GM10248 (cell line): ENCODE measurements at regions not wholly inside any gene's neighbourhood (a gene's known extent, or its start where the extent isn't known, plus 50 kb on each side); places are given as distances from the start of the nearest gene placed in this dataset.

Experiments used
- CTCF ChIA-PET: fragments of 300-600 bp; sonication (Branson Sonifier 250); formaldehyde crosslinking; extraction: SDS; loops from one replicate; lab custom pipeline; 2021; ENCODE audit warnings: antibody characterized with exemption; lab: Yijun Ruan, JAX
- POLR2A ChIA-PET: fragments of 350-650 bp; sonication (Branson Sonifier 250); formaldehyde crosslinking; extraction: SDS; loops from one replicate; lab custom pipeline; 2020; ENCODE audit warnings: antibody characterized with exemption; lab: Yijun Ruan, JAX
- DNase-seq: peaks from one replicate; pipeline ENCODE4 v3.0.0; 2012; ENCODE audit errors: extremely low spot score
- CTCF ChIP-seq: IDR thresholded peaks from 2 replicates; pipeline ENCODE4 v1.5.1; 2012; ENCODE audit warnings: mild to moderate bottlenecking, low read depth; ENCODE audit errors: extremely low read depth, missing control alignments, control extremely low read depth

GRCh38 chr4:20512033-20512792, 188.0 kb upstream of the PACRGL start:
- ChIA-PET POLR2A (no interaction called here), CTCF (interaction anchor here (0.9 to 1.2 kb wide), 2 partner anchors 11 to 14 kb away, joined by 3 read pairs; no protein-coding TSS in a partner anchor)

DNA sequence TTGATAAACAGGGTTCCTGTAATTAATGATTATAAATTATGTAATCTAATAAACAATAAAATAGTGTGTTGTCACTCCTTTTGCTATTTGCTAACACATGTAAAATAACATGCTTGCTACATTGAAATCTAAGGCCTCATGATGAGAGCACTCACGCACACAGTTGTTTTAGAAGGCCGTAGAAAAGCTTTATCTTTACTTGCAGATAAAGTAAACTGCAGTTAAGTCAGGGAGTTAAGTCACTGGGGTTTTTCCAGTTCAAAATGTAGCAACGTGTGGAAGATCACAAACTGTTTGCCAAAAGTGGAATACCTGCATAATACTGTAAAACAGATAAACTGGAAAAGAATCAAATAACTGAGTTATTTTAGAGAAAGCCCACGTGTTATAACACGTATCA, 187.3 kb upstream of the PACRGL start:
- POLR2A ChIA-PET = no interaction called here

More at GRCh38 chr4:20512033-20512792, 188.0 kb upstream of the PACRGL start:
- DNase-seq = no peak
- TF ChIP-seq CTCF = no peak

DNA sequence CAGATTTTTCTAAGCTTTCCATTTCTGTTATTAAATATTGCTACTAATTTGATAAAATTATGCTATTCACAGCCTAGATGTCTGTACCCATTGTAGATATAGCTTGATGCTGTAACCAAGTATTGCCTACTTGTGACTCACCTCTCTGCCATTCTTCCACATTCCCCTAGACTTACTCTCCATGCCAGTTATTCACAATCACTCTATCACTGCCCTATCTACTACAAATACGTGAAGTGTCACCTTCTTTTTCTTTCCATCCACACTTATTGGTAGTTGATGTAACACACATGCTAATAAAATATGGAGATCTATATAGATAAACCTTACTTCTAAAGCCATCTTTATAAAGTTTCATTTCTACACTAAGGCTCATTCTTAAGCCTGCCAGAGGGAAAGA, 179.4 kb upstream of the PACRGL start:
- CTCF ChIA-PET = no interaction called here
- DNase-seq = no peak
- POLR2A ChIA-PET = no interaction called here
- no peak for TF ChIP-seq CTCF

More for the DNA sequence above, 187.3 kb upstream of the PACRGL start:
- DNase-seq = no peak
- CTCF ChIA-PET = interaction anchor here (1.2 to 1.3 kb wide), 2 partner anchors 9 to 12 kb away, joined by 3 to 4 read pairs; no protein-coding TSS in a partner anchor
- no peak for TF ChIP-seq CTCF

GRCh38 chr4:20528508-20528907, 171.8 kb upstream of the PACRGL start:
- TF ChIP-seq CTCF = no peak
- no peak for DNase-seq
- POLR2A ChIA-PET = no interaction called here
- CTCF ChIA-PET = interaction anchor here (0.9 kb wide), 1 partner anchor 30 kb away, joined by 3 read pairs; no protein-coding TSS in a partner anchor

DNA sequence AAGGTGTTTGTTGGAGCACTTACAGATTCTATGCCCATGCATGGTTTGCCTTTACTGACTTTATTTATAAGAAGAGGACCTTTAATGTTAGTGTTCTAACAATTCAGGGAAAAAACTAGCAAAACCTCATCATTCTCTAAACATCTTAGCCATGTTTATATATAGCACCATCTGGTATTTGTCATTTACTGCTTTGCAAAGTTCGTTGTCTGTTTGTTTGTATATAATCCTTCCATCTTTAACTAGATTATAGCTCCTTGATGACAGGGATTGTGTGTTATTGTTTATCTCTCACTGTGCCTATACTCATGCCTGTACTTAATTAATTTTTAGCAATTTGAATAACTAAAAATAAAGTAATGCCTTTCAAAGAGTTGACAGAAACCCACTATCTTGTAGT, 170.6 kb upstream of the PACRGL start:
- CTCF ChIA-PET = no interaction called here
- POLR2A ChIA-PET = no interaction called here
- no peak for TF ChIP-seq CTCF
- no peak for DNase-seq

DNA sequence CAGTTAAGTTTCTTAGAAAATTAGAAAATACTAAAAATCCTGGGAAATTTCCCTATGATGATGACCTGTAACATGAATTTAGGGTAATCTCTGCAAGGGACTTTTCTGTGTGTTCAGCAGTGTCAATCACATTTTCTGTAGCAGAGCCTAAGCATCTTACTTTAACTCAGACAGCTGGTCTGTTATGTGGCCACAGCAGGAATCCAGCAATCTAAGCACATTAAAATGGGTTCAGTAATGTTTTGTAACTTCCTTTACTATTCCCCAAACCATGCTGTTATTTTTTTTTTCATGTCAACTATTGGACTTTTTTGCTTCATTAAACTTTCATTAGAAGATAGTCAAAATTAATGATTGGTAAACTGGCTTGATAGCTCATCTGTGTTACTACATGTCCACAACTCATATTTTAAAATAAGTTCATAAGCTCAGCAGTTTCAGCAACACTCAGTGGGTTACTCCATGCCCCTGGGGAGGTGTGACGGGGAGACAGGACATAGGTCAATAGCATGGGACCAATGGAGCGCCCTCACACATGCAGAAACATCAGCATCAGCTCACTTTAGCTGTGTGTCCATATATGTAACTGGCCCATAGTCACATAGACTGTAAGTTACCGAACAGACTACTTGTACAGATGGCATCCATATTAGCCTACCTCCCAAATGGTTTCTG, 168.0 kb upstream of the PACRGL start:
- CTCF ChIA-PET = interaction anchor here (1.2 to 1.5 kb wide), 2 partner anchors 8 to 13 kb away, joined by 3 to 4 read pairs; no protein-coding TSS in a partner anchor

More for the DNA sequence above, 168.0 kb upstream of the PACRGL start:
- no peak for TF ChIP-seq CTCF
- DNase-seq = no peak
- POLR2A ChIA-PET = no interaction called here
